Panc1 (cell line): ENCODE measurements at regions not wholly inside any gene's neighbourhood (a gene's known extent, or its start where the extent isn't known, plus 50 kb on each side); places are given as distances from the start of the nearest gene placed in this dataset.

Experiments used
- SIN3A ChIP-seq: IDR thresholded peaks from 2 replicates; pipeline ENCODE4 v1.6.1; 2012; ENCODE audit warnings: low read depth, mild to moderate bottlenecking, low read length, moderate library complexity, borderline replicate concordance; ENCODE audit not compliant: insufficient read depth
- TCF7L2 ChIP-seq: IDR thresholded peaks from 2 replicates; pipeline ENCODE4 v1.6.1; 2011; ENCODE audit warnings: mild to moderate bottlenecking, low read depth, low read length, inconsistent platforms
- TF ChIP-seq, protein P1 (sequence below): fragments of 450-650 bp; IDR thresholded peaks from 2 replicates; pipeline ENCODE4 v1.5.1; 2017; ENCODE audit warnings: mild to moderate bottlenecking

DNA sequence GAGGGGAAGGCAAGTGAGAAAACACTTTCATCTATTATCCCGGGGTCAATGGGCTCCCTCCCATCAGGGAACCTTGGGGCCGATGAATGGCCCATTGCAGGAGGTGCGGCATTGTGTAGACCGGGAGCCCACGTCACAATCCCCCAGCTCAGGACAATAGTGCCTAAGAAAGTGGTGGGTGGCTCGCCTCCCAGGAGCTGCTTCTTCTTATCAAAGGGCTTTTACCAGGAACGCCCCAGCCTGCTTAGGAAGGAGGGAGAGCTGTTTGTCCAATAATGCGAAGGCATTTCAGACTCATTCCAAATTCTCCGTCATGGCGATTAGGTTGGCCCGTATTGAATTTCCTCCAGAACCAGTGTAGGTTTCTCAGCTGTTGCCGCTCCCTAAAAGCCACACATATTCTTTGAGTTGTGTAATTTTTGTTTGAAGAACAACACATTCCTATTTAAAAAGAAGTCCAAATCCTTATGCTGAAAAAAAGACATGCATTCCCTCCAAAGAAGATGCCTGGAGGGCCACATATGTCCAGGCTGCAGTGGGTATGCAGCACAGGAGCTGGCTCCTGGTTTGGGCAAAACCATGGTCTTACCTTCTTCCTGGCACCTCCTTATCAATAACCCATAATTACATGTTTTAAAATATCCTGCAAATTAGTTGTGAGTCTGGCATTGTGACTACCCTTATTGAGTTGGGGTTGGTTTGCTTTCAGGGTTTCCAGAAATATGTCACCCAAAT lies 264.7 kb downstream of the MYCN start:
- TF ChIP-seq, protein P1, sequence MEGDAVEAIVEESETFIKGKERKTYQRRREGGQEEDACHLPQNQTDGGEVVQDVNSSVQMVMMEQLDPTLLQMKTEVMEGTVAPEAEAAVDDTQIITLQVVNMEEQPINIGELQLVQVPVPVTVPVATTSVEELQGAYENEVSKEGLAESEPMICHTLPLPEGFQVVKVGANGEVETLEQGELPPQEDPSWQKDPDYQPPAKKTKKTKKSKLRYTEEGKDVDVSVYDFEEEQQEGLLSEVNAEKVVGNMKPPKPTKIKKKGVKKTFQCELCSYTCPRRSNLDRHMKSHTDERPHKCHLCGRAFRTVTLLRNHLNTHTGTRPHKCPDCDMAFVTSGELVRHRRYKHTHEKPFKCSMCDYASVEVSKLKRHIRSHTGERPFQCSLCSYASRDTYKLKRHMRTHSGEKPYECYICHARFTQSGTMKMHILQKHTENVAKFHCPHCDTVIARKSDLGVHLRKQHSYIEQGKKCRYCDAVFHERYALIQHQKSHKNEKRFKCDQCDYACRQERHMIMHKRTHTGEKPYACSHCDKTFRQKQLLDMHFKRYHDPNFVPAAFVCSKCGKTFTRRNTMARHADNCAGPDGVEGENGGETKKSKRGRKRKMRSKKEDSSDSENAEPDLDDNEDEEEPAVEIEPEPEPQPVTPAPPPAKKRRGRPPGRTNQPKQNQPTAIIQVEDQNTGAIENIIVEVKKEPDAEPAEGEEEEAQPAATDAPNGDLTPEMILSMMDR, result no peak
- TF ChIP-seq SIN3A (no peak), TCF7L2 (no peak)
